ENCODE measurements at regions not wholly inside any gene's neighbourhood (a gene's known extent, or its start where the extent isn't known, plus 50 kb on each side); places are given as distances from the start of the nearest gene placed in this dataset.
"Not testable (repeated sequence)": the region's sequence is repeated elsewhere in the genome, so short reads cannot be mapped to it uniquely, and the experiment has no call there.

GRCh38 chr5:106014262-106014661 is 1656.5 kb downstream of the EFNA5 start:
- Histone ChIP-seq H3K27me3 (no peaks in the 10 kb centered on the region), H3K9me3 (no peaks in the 10 kb centered on the region), H3K36me3 (no peaks in the 10 kb centered on the region), H3K4me3 (ENCODE audit: low read depth in 1 of 2, low read length in 1 of 2) (no peak overlapping the region), H3K27ac (no peak overlapping the region), H3K4me1 (ENCODE audit: control insufficient read depth in 1 of 2, insufficient read depth in 1 of 2, low read depth in 1 of 2, low read length in 1 of 2) (no peaks in the 10 kb centered on the region)
- TF ChIP-seq CTCF (IDR thresholded peaks at IDR 0.05), result no peak

- no peak overlapping the region for H3K27ac ChIP-seq
- no peak overlapping the region for H3K4me3 ChIP-seq (ENCODE audit: low read depth in 1 of 2, low read length in 1 of 2)
- H3K27me3 ChIP-seq, result no peaks in the 10 kb centered on the region
- H3K36me3 ChIP-seq, result no peaks in the 10 kb centered on the region
- no peak for TF ChIP-seq CTCF (IDR thresholded peaks at IDR 0.05)
- H3K9me3 ChIP-seq, result no peaks in the 10 kb centered on the region
- no peaks in the 10 kb centered on the region for H3K4me1 ChIP-seq (ENCODE audit: control insufficient read depth in 1 of 2, insufficient read depth in 1 of 2, low read depth in 1 of 2, low read length in 1 of 2)
Measured at GRCh38 chr5:106006242-106006641, 1664.5 kb downstream of the EFNA5 start.

- H3K4me1 ChIP-seq (ENCODE audit: control insufficient read depth in 1 of 2, insufficient read depth in 1 of 2, low read depth in 1 of 2, low read length in 1 of 2); H3K4me3 ChIP-seq (ENCODE audit: low read depth in 1 of 2, low read length in 1 of 2); H3K27me3 ChIP-seq; H3K36me3 ChIP-seq; H3K9me3 ChIP-seq; H3K27ac ChIP-seq: not testable (repeated sequence)
Measured at GRCh38 chr5:105998991-105999390, 1671.7 kb downstream of the EFNA5 start.

DNA sequence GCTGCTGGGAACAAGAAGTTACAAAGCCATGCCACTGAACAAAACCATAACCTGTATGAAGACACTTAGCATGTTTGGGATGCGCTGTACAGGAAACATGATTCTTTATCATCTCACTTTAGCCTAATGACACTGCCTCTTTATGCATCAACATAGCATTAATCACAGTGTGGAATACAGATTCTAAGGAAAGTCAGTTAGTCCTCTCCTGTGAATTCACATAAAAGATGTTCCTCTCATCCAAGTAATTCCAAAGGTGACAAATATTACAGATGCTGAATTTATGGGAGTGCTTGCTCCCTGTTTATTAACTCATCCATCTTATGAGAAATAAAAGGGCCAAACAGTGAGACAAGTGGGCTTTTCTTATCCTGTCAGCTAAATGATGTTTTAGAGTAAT is 1677.7 kb downstream of the EFNA5 start:
- TF ChIP-seq CTCF (IDR thresholded peaks at IDR 0.05), result no peak
- Histone ChIP-seq H3K4me3 (ENCODE audit: low read depth in 1 of 2, low read length in 1 of 2) (no peak overlapping the region), H3K4me1 (ENCODE audit: control insufficient read depth in 1 of 2, insufficient read depth in 1 of 2, low read depth in 1 of 2, low read length in 1 of 2) (no peaks in the 10 kb centered on the region), H3K27me3 (no peaks in the 10 kb centered on the region), H3K27ac (no peak overlapping the region), H3K9me3 (no peaks in the 10 kb centered on the region), H3K36me3 (no peaks in the 10 kb centered on the region)

DNA sequence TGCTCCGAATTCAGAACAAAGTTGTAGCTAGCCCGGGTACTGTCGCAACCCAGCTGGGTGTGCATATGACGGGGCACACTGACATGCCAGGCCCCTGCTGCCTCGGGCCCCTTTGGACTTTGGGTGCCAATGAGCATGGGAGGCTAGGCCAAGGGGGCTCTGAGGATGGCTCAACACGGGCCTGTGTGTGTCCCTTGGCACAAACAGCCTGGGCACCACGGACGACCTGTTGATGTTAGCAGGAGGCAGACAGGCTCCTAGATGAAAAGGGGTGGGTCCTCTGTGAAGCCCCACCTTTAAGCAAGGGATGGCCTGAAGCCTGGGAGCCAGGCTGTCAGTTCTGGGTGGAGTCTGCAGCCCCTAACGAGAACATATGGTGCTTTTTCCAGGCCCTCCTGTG is 1688.2 kb downstream of the EFNA5 start:
- no peaks in the 10 kb centered on the region for H3K36me3 ChIP-seq
- TF ChIP-seq CTCF (IDR thresholded peaks at IDR 0.05), result no peak
- H3K27ac ChIP-seq, result no peak overlapping the region
- H3K4me1 ChIP-seq (ENCODE audit: control insufficient read depth in 1 of 2, insufficient read depth in 1 of 2, low read depth in 1 of 2, low read length in 1 of 2), result no peaks in the 10 kb centered on the region
- no peaks in the 10 kb centered on the region for H3K9me3 ChIP-seq
- H3K4me3 ChIP-seq (ENCODE audit: low read depth in 1 of 2, low read length in 1 of 2), result no peak overlapping the region
- no peaks in the 10 kb centered on the region for H3K27me3 ChIP-seq

GRCh38 chr5:105978011-105978410 is 1692.7 kb downstream of the EFNA5 start:
- Histone ChIP-seq H3K4me1 (ENCODE audit: control insufficient read depth in 1 of 2, insufficient read depth in 1 of 2, low read depth in 1 of 2, low read length in 1 of 2) (no peaks in the 10 kb centered on the region), H3K36me3 (no peaks in the 10 kb centered on the region), H3K27me3 (no peaks in the 10 kb centered on the region), H3K4me3 (ENCODE audit: low read depth in 1 of 2, low read length in 1 of 2) (no peak overlapping the region), H3K27ac (no peak overlapping the region), H3K9me3 (no peaks in the 10 kb centered on the region)
- no peak for TF ChIP-seq CTCF (IDR thresholded peaks at IDR 0.05)

All from neutrophil (primary cell).